NCI-H2081 (cell line): ENCODE measurements at regions not wholly inside any gene's neighbourhood (a gene's known extent, or its start where the extent isn't known, plus 50 kb on each side); places are given as distances from the start of the nearest gene placed in this dataset.
"Not testable (repeated sequence)": the region's sequence is repeated elsewhere in the genome, so short reads cannot be mapped to it uniquely, and the experiment has no call there.

Source experiments
- DNase-seq, 2 experiments: peaks; one replicate each; lab custom pipeline; 2025; lab: John Stamatoyannopoulos, UW

DNA sequence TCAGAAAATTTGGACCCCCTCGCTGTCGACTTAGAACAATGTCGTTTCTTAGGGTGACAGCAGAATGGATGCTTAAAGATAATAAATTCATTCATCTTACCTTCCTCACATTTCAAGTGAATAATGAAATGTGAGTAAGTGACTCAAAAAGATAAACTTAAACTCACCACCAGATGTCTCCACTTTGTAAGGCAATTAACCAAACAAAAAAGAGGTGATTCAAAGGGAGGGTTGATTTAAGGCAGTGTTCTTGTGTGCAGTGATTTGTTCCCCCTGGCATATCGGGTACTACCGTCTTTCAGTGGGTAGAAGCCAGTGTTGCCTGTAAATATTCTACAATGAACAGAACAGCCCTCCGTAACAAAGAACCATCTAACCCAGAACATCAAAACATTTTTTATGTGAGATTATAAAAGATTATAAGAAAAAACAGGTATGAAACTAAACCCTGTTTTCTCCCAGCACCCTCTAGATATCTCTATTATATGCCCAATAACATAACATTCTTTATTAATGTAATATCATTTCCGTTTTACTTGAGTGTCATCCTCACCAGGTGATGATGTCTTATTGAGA lies 589.7 kb downstream of the CBLN4 start:
- peak; percentile 22 to 46 for DNase-seq

DNA sequence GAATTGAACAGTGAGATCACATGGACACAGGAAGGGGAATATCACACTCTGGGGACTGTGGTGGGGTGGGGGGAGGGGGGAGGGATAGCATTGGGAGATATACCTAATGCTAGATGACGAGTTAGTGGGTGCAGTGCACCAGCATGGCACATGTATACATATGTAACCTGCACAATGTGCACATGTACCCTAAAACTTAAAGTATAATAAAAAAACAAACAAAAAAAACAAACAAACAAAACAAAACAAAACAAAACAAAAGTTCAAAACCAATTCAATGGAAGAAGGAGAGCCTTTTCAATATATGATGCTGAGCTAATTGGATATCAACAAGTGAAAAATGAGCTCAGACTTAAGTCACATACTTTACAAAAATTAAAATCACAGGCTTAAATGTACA lies 592.8 kb downstream of the CBLN4 start:
- DNase-seq, result not testable (repeated sequence)

DNA sequence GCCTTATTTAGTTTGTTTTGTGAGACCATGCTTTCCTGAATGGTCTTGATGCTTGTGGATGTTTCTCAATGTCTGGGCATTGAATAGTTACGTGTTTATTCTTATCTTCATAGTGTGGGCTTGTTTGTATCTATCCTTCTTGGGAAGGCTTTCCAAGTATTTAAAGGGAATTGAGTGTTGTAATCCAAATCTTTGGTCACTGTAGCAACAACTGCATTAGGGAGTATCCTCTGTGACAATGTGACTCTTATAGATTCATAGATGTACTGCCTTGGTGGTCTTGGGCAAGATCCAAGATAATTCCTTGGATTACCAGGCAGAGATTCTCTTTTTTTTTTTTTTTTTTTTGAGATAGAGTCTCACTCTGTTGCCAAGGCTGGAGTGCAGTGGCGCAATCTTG lies 598.4 kb downstream of the CBLN4 start:
- DNase-seq, result no peak

DNA sequence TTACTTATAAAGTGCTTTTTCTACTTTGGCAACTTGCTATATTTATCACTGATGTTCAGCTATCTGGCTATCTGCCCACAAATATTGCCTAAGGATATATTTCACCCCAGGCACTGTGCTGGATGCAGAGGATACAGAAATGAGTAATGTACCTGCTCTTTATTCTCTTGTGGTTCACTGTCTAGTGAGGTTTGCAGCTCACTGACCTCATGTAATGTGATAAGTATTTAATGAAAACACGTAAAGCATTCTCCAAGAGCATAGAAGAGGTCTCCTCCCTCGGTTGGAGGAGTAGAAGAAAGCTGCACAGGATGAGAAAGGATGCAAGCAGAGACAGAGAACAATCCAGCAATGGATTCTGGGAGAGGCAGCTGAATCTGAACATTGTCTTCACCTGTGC lies 610.7 kb downstream of the CBLN4 start:
- DNase-seq, result no peak

DNA sequence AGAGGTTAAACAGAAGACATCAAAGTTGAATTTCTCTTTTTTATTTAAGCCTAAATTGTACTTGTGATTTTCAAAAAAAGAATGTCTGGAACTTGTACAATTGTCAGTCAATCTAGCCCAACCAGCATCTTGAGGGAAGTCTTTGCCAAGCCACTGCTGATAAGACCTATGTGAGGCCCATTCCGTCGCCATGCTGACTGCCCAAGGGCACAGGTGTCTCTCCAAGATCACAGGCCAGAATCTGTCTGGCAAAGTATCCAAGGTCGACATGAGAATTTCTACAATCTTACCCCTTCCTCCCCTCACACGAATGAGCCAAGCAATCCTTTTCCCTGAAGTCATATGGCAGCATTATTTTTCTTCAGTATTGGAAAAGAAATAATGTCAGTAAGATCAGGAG lies 614.5 kb downstream of the CBLN4 start:
- no peak for DNase-seq

DNA sequence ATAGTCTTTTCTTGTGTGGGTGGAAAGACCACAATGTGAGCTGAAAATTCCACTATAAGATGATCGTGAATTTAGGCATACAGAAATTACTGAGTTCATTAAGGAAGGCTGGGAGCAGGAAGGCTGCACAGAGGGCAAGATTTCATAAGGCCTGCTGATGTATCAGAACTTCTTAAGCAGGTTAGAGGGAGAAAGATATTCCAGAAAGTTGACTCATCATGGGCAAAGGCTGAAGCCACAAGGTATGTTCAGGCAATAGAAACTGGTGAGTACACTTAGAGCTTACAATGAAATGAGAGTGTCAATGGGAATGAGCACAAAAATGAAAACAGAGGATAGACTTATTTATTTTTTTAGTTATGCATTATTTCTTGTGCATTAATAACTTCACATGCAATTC lies 618.6 kb downstream of the CBLN4 start:
- DNase-seq, result no peak

DNA sequence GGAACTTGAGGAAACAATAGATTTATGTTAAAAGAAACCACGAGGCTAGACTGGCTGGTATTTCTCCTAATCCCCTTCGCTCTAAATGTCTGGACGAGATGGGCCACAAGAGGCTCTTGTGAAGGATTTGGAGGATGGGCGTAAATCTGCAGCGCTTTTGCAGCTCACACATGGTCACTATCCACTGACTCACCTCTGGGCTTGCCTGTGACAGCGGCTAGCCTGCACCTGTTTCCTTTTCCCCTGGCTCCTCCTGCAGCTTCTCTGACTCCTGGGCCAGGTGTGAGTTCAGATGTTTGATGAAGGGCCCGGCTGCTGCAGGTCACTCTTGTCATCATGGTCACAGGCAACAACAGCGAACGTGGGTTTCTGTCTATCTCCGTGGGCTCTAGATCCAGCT lies 629.4 kb downstream of the CBLN4 start:
- DNase-seq, result no peak

DNA sequence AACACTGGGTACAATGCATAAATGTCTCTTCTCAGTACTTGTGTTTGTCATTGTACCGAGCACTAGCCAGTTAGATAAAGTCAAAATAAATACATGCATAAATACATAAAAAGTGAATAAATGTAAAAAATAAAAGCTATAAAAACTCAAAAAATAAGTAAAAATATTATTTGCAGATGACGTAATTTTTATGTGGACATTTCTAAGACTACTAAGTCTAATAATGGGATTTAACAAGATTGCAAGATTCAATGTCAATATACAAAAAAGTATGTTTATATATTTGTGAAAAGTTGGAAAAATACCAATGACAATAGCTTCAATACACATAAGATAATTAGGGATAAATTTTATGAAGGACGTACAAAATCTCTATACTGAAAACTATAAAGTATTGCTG lies 639.6 kb downstream of the CBLN4 start:
- DNase-seq, result no peak

DNA sequence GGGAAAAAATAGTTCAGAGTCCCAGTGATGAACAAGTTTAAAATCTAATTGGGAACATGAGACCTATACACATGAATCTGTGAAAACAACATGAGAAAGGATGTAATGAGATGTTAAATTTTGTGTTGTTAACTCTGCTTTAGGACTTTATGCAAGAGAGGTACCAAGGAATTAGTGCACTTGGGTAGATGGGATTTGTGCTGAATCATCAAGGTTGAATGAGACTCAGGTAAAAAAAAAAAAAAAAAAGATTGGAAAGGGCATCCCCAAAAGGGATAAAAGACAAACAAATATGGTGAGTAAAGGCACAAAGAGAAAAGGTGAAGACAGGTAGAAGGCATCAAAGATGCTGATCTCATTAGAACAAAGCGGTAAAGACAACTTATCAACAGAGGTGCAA lies 644.4 kb downstream of the CBLN4 start:
- DNase-seq, result no peak

DNA sequence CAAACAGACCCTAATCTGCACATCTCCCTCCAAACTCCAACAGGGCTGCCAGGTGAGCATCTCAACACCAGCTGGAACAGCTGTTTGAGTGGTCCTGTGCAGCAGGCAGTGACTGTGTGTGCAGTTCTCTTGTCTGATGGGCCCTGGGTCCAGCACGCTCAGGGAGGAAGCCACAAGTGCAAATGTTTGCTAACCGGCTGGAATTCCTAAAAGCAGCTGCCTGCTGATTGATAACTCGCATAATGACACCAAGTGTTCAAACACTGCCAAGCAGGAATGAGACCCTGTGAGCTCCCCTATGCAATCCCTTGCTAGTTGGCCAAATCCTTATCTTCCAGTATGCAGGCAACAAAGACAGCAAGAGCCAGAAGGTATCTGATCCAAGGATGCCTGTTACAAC lies 650.6 kb downstream of the CBLN4 start:
- peak; percentile 60 to 93 for DNase-seq

DNA sequence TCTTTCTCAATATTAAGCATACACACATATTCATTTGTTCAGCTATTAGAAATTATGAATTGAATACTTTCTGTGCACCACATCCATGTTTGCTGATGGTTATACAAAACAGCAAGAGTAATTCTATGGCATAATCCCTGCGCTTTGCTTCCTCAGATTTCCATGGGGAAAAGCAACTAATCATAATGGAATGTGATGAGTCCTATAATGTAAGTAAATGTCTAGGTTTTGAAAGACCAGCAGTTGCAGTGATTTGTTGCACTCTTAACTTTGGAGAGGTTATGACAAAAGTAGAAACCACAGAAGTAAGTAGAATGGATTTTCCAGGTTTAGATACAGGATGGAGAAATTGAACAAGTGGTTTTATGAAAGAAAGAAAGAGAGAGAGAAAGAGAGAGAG lies 652.1 kb downstream of the CBLN4 start:
- no peak for DNase-seq

DNA sequence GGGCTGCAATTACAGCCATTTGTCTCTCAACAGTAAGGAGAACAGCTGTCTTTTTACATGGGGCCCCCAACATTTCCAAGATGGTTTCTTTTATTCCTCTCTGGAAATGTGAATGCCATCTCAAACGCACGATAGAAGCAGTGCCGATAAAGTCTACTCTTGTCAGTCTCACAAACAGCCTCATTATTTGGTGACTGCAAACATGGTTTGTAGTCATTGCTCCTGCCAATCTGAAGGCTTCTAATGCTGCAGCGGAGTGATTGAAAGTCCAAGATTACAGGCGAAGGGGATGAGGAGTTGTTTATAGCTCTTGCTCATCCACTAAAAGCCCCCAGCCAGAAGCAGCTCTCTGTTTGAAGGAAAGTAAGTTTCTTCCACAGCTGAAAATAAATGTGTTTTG lies 657.1 kb downstream of the CBLN4 start:
- no peak for DNase-seq

DNA sequence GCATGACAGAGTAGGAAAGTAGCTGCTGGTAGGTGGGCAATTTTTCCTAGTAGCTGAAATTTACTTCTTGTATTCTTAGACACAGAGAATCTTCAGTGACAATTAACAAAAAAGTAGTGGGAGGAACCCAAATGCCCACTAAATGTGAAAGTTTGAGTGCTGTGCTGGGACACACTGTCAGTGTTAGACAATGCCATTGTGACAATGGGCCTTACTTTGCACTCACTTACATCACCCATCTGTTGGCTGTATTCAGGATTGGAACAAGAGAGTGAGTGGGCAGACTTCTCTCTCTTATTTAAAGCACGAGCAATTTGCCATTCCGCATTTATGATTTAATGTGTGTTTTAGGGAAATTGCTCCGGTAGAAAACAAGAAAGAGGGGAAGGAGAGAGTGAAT lies 662.5 kb downstream of the CBLN4 start:
- no peak for DNase-seq

DNA sequence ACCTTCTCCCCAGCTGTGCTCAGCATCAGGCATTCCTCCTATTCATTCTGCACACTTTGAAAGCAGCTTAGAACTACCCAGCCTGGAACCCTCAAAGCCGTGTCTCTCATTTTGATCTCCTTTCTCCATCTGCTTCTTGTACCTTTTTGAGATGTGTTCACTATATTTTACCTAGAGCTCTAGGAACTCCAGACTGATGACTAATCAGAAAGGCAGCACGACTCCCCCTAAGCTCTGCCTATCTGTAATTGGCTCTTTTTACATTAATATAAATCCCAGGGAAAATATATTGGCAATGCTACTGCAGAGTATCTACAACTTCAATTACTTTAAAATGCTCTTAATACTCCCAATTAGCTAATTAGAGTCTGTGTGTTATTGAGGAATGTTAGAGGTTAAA lies 671.5 kb downstream of the CBLN4 start:
- DNase-seq, result no peak

DNA sequence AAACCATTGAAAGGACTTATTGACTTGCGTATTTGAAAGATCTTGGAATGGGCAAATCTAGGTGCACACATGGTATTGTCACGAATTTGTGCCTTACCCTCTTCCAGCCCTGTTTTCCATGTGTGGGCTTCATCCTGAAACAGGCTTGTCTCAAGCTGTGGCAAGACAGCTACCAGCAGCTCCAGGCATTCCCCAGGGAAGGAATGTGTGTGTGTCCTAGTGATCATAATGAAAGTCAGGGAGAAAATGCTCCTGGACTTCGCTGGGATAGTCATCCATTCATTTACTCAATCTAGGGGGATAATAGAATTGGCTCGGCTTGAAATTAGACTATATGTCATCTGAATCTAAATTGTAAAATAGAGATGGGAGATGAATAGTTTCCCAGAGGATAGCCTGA lies 676.2 kb downstream of the CBLN4 start:
- no peak for DNase-seq

DNA sequence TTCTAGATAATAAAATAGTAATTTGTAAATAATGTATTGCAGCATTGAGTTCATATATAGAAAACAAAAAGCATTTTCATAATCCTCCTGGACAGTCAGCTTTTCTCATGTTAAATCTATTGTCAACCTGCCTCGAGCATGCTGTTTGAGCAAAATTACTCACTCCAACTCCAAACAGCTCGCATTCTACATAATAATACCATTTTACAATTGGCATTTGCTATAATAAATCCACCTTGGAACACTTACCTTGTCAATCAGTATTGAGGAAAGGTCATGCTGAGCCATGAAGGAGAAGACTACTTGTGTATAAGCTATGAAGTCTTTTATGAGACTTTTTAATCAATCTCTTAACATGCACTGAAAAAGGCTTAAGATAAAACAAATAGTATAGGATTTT lies 682.6 kb downstream of the CBLN4 start:
- DNase-seq, result no peak

DNA sequence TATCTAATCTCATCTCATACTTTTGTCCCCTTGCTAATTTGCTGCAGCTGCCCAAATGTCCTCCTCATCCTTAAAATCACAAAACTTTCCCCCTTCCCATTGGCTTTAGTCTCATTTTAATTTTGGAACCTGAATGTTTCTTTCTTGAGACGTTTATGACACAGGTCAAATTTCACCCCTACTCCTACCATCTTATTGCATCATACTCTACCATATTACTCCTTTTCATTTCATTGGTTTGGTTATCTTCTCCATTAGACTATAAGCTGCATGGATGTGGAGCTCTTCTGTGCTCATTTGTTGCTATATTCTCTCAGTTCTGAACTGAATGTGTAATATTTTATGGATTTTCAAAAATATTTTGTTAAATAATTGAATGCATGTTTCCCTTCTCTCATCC lies 688.6 kb downstream of the CBLN4 start:
- DNase-seq, result no peak

DNA sequence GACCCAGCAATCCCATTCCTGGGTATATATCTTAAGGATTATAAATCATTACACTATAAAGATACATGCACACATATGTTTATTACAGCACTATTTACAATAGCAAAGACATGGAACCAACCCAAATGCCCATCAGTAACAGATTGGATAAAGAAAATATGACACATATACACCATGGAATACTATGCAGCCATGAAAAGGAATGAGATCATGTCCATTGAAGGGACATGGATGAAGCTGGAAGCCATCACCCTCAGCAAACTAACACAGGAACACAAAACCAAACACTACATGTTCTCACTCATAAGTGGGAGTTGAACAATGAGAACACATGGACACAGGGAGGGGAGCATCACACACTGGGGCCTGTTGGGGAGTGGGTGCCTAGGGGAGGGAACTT lies 694.5 kb downstream of the CBLN4 start:
- DNase-seq, result not testable (repeated sequence)

DNA sequence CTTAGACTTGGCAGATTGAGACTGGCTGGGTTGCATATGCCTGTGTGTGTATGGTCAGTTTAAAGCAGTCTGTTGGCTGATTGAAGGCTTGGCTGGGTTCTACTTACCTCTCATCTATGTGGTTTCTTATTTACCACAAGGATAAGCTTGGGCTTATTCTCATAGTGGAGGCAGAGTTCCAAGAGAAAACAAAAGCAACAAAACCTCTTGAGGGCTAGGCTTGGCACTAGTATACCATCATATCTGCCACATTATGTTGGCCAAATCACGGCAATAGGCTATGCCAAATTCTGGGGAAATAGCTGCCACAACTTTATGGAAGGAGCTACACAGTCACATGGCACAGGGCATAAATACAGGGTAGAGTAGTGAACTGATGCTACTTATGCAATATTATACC lies 714.1 kb downstream of the CBLN4 start:
- no peak for DNase-seq

DNA sequence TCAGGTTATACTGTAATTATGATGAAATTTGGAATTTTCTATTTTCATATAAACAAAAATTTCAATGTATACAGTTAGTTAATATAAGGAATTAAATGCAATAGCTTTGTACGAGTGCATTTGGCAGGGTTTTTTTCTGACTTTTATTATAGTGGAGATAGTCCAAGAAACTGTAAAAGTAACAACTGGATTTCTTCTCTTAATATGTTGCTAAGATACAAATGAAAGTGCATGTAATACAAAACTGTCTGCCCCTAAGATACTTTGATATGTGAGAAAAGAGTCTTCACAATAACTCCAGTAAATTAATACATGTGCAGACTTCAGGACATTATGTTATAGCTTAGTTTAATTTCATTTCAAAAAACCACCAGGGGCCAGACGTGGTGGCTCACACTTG lies 721.4 kb downstream of the CBLN4 start:
- DNase-seq, result no peak

DNA sequence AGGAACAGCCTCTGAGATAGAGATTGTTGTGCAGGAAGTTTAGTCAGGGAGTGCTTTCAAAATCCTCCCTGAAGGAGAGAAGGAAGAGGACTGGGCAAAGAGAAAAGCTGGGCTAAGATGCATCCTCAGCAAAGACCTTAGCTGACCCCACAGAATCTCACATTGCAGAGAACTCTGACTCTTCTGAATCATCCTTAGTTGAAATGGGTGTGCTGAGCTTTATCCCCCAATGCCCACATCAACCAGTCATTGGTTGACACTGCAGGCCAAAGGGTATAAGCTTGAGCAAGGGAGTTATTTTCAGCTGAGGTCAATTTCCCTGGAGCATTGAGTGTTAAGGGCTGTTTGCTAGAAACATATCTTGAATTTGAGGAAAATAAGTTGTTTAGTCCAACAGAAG lies 732.2 kb downstream of the CBLN4 start:
- no peak for DNase-seq

DNA sequence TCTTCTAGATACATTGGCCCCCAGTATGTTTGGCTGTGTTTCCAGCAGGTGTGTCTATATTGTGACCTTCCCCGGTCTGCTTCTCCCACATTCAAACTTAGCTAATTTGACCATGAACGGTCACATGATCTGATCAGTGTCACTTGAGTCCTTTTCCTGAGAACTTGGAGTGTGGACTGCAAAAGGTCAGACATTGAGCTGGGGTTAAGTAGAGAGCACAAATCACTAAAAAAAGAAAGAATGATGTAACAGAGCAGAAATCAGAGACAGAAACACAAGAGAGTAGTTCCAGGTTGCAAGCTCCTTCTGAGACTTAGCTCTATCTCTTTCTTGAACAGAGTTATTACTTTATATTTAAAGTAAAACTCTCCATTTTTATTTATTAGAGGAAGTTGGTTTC lies 733.9 kb downstream of the CBLN4 start:
- DNase-seq, result no peak

DNA sequence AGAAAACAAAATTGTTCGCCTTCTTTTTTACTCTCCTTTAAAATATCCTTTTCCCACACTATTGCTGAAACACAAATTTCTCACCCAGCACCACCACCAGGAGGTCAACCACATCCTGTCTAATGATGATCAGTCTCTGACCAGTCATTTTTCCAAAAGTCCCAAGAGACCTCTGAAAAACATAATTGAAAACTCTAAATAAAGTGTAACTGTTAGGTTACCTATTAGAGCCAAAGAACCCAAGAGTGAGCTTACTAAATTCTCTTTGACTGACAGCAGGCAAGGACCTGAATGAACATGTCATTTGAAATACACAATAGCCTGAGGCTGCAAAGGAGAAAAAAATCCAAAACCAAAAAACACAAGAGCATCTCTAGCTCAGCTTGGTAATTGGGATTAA lies 735.4 kb downstream of the CBLN4 start:
- no peak for DNase-seq

DNA sequence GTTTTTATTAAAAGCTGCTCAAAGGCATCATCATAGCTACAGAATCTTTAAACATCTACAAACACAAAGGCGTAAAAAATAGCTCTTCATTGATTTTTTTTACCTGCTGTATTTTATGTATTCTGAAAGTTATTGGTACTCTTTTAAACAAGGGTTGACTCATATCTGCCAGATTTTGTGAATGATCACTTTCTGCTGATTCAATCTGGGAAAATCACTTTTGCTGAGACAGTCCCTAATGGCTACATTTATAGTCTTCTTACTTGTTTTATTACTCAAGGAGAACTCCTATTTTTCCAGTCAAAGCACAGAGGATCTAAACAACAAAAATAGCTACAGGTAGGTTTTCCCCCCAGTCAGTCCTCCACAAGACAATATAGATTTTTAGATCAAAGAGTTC lies 739.0 kb downstream of the CBLN4 start:
- no peak for DNase-seq

DNA sequence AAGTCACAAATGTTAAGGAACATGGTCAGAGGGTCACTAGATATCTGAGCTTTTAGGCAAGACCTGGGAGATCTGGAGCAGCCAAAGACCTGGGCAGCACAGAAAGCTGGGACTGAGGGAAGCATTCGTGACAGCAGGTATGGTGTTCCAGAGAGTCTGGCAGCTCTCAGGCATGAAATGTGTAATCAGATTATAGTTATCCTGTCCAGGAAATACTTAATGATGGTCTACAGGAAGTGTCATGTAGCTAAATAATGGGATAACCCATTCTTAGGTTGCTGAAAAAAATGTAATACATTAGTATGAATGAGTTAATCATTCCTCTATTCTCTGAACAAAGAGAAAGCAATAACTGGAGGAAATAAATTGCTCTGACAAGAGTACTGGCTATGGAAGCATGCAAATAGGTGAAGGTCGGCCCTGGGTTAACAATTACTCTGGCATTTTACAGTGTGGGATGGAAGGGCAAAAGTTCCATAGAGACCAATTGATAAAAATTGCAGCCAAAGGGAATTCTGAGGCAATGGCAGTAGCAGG lies 740.5 kb downstream of the CBLN4 start:
- DNase-seq, result peak; percentile 10 to 74
